ENCODE measurements at regions not wholly inside any gene's neighbourhood (a gene's known extent, or its start where the extent isn't known, plus 50 kb on each side); places are given as distances from the start of the nearest gene placed in this dataset.

GRCh38 chr6:8739454-8739853 lies 304.1 kb upstream of the SLC35B3 start:
- H3K27me3 ChIP-seq (ENCODE audit: low read depth): no peaks in the 10 kb centered on the region
- intact Hi-C loops (cut with micrococcal nuclease): no loop called here
- H3K36me3 ChIP-seq: no peaks in the 10 kb centered on the region
- H3K4me3 ChIP-seq: no peak overlapping the region
- no peak for DNase-seq
- H3K27ac ChIP-seq (replicated peaks): no peak overlapping the region
- H3K4me1 ChIP-seq: no peaks in the 10 kb centered on the region
- TF ChIP-seq, protein P1, sequence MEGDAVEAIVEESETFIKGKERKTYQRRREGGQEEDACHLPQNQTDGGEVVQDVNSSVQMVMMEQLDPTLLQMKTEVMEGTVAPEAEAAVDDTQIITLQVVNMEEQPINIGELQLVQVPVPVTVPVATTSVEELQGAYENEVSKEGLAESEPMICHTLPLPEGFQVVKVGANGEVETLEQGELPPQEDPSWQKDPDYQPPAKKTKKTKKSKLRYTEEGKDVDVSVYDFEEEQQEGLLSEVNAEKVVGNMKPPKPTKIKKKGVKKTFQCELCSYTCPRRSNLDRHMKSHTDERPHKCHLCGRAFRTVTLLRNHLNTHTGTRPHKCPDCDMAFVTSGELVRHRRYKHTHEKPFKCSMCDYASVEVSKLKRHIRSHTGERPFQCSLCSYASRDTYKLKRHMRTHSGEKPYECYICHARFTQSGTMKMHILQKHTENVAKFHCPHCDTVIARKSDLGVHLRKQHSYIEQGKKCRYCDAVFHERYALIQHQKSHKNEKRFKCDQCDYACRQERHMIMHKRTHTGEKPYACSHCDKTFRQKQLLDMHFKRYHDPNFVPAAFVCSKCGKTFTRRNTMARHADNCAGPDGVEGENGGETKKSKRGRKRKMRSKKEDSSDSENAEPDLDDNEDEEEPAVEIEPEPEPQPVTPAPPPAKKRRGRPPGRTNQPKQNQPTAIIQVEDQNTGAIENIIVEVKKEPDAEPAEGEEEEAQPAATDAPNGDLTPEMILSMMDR (IDR thresholded peaks at IDR 0.05; ENCODE audit: borderline replicate concordance): no peak
- H3K9me3 ChIP-seq (replicated peaks): peaks cover 23% of the 10 kb centered on the region

DNA sequence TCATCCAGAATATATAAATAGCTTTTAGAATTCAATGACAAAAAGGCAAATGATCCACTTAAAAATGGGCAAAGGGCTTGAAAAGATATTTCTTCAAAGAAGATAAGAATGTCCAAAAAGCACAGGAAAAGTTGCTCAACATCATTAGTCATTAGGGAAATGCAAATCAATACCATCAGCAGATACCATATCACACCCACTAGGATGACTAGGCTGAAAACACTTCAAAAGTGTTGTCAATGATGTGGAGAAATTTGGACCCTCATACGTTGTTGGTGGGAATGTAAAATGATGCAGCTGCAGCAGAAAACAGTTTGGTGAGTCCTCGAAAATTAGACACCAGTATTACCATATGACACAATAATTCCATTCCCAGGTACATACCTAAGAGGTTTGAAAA lies 303.6 kb upstream of the SLC35B3 start:
- intact Hi-C loops (cut with micrococcal nuclease): no loop called here
- H3K27ac ChIP-seq (replicated peaks): no peak overlapping the region
- TF ChIP-seq, protein P1 (IDR thresholded peaks at IDR 0.05; ENCODE audit: borderline replicate concordance): no peak
- peaks cover 23% of the 10 kb centered on the region for H3K9me3 ChIP-seq (replicated peaks)
- no peak overlapping the region for H3K4me3 ChIP-seq
- H3K36me3 ChIP-seq: no peaks in the 10 kb centered on the region
- H3K4me1 ChIP-seq: no peaks in the 10 kb centered on the region
- no peaks in the 10 kb centered on the region for H3K27me3 ChIP-seq (ENCODE audit: low read depth)
- no peak for DNase-seq

DNA sequence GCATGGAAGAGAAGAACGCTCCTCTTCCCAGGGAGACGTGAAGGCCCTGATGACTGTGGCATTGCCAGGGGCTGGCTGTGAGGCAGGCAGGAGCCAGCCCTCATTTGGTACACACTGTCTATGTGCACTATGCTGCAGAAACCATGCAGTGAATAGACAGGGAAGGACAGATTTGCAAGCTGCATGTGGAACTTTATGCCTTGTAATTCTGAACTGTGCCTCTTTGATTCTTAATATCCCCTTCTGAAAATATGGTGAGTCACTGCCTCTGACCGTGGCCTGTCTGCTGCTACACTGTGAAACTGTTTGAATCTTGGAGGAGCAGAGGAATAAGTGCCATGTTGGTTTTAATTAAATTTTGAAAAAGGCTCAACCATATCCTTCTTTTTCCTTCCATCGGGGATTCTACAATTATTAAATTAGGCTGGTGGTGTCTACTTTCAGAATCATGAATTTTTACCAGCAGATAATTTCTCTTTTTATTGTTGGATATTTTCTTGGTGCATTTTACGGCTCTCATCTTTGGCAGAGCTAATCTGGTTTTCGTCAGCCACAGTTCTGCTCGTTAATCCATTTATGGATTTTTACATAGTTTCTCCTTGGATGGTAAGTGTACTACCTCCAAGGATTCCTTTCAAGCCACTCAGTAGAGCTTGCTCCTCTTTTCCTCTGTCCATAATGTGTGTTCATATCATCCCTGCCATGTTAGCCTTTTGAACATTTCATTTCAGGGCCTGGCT lies 301.0 kb upstream of the SLC35B3 start:
- H3K9me3 ChIP-seq (replicated peaks): peaks cover 13% of the 10 kb centered on the region
- H3K27ac ChIP-seq (replicated peaks): no peak overlapping the region
- intact Hi-C loops (cut with micrococcal nuclease): no loop called here

GRCh38 chr6:8733879-8734278 lies 298.5 kb upstream of the SLC35B3 start:
- Histone ChIP-seq H3K36me3 (no peaks in the 10 kb centered on the region), H3K4me3 (no peak overlapping the region), H3K27ac (replicated peaks) (no peak overlapping the region), H3K4me1 (no peaks in the 10 kb centered on the region), H3K9me3 (replicated peaks) (no peaks in the 10 kb centered on the region), H3K27me3 (ENCODE audit: low read depth) (no peaks in the 10 kb centered on the region)
- TF ChIP-seq, protein P1 (IDR thresholded peaks at IDR 0.05; ENCODE audit: borderline replicate concordance): no peak
- intact Hi-C loops (cut with micrococcal nuclease): no loop called here
- DNase-seq: no peak

More for the DNA sequence above, 301.0 kb upstream of the SLC35B3 start:
- no peaks in the 10 kb centered on the region for H3K27me3 ChIP-seq (ENCODE audit: low read depth)
- no peaks in the 10 kb centered on the region for H3K36me3 ChIP-seq
- no peaks in the 10 kb centered on the region for H3K4me1 ChIP-seq
- DNase-seq: no peak
- H3K4me3 ChIP-seq: no peak overlapping the region
- TF ChIP-seq, protein P1 (IDR thresholded peaks at IDR 0.05; ENCODE audit: borderline replicate concordance): no peak

GRCh38 chr6:8731874-8732273 lies 296.5 kb upstream of the SLC35B3 start:
- intact Hi-C loops (cut with micrococcal nuclease): no loop called here
- H3K36me3 ChIP-seq: no peaks in the 10 kb centered on the region
- H3K27ac ChIP-seq (replicated peaks): no peak overlapping the region
- TF ChIP-seq, protein P1 (IDR thresholded peaks at IDR 0.05; ENCODE audit: borderline replicate concordance): no peak
- no peaks in the 10 kb centered on the region for H3K4me1 ChIP-seq
- no peaks in the 10 kb centered on the region for H3K27me3 ChIP-seq (ENCODE audit: low read depth)
- DNase-seq: no peak
- no peak overlapping the region for H3K4me3 ChIP-seq
- no peaks in the 10 kb centered on the region for H3K9me3 ChIP-seq (replicated peaks)

Data from left ventricle myocardium inferior (tissue), 1 donor.